Gastrocnemius medialis (tissue), 4 donors: ENCODE measurements at regions not wholly inside any gene's neighbourhood (a gene's known extent, or its start where the extent isn't known, plus 50 kb on each side); places are given as distances from the start of the nearest gene placed in this dataset.

Source experiments
- ATAC-seq, 2 donors: fragments of 150-250 bp; one replicate each; pipeline ENCODE4 v1.9.1; 2016
- DNase-seq, 2 donors: peaks; one replicate each; pipeline ENCODE4 v3.0.0-alpha.2; 2019
- H3K27ac ChIP-seq, 4 donors: fragments of 200-600 bp; sonication (generic); 1 replicate in 1 of 4; 2 replicates in 3 of 4; pipeline ENCODE4 v1.5.1; 2016 to 2018; ENCODE audit warnings: mild to moderate bottlenecking in 2 of 4, moderate library complexity in 1 of 4
- H3K27me3 ChIP-seq, 3 donors: fragments of 200-600 bp; sonication (generic) in 2 of 3; 1 replicate in 1 of 3; 2 replicates in 2 of 3; pipeline versions ENCODE4 v1.5.1 to v1.6.0; 2016 to 2019; ENCODE audit warnings: mild to moderate bottlenecking in 1 of 3, moderate library complexity in 1 of 3
- H3K36me3 ChIP-seq, 2 donors: fragments of 200-600 bp; sonication (generic) in 1 of 2; one replicate each; pipeline ENCODE4 v1.5.1; 2017 to 2018
- H3K4me1 ChIP-seq, 2 donors: fragments of 200-600 bp; sonication (generic) in 1 of 2; one replicate each; pipeline ENCODE4 v1.5.1; 2016 to 2017; ENCODE audit warnings: mild to moderate bottlenecking in 2 of 2
- H3K4me3 ChIP-seq, 4 donors: fragments of 200-600 bp; sonication (generic) in 3 of 4; 1 replicate in 1 of 4; 2 replicates in 3 of 4; pipeline ENCODE4 v1.5.1; 2016 to 2019; ENCODE audit warnings: mild to moderate bottlenecking in 2 of 4
- H3K9me3 ChIP-seq, 3 donors: fragments of 200-600 bp; sonication (generic) in 2 of 3; 1 replicate in 1 of 3; 2 replicates in 2 of 3; pipeline ENCODE4 v1.5.1; 2016 to 2019
- POLR2A ChIP-seq, 2 donors: fragments of 450-650 bp; IDR thresholded peaks; one replicate each; pipeline ENCODE4 v1.6.1; 2017; ENCODE audit warnings: antibody characterized with exemption in 2 of 2, mild to moderate bottlenecking in 2 of 2, moderate library complexity in 2 of 2
- in situ Hi-C, 4 donors: fragments of 200-750 bp; cut with MboI; loops; one replicate each; pipeline versions ENCODE4 v1.15.0 to v1.8.0; 2017; ENCODE audit warnings: low sequenced_read_pairs in 4 of 4
- intact Hi-C: fragments of 100-400 bp; cut with DNase I; formaldehyde crosslinking; loops from one replicate; pipeline ENCODE4 v1.15.1; 2023; ENCODE audit warnings: low total_unique reads
- TF ChIP-seq, protein P1 (sequence below), 5 experiments: fragments of 450-650 bp in 3 of 5; fragments of 200-600 bp in 2 of 5; sonication (generic) in 2 of 5; IDR thresholded peaks in 4 of 5; conservative IDR thresholded peaks in 1 of 5; 1 replicate in 4 of 5; 2 replicates in 1 of 5; pipeline ENCODE4 v1.5.1; 2016 to 2019; ENCODE audit warnings: antibody characterized with exemption in 5 of 5, mild to moderate bottlenecking in 3 of 5, moderate library complexity in 3 of 5

DNA sequence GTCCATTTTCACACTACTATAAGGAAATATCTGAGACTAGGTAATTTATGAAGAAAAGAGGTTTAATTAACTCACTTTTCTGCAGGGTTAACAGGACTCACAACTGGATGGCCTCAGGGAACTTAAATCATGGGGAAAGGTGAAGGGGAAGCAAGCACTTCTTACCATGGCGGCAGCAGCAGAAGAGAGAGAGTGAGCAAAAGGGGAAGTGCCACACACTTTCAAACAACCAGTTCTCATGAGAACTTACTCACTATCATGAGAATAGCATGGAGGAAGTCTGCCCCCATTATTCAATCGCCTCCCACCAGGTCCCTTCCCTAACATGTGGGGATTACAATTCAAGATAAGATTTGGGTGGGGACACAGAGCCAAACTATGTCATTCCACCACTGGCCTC, 55.1 kb upstream of the NETO1 start:
- Histone ChIP-seq H3K4me1 (no peaks in the 10 kb centered on the region), H3K27me3 (no peaks in the 10 kb centered on the region), H3K9me3 (no peaks in the 10 kb centered on the region), H3K27ac (no peak overlapping the region), H3K4me3 (no peak overlapping the region), H3K36me3 (no peaks in the 10 kb centered on the region)
- intact Hi-C loops (no loop called here), in situ Hi-C loops (no loop called here)
- DNase-seq (no peak), ATAC-seq (no peak)
- TF ChIP-seq POLR2A (IDR thresholded peaks at IDR 0.05) = no peak
- TF ChIP-seq, protein P1, sequence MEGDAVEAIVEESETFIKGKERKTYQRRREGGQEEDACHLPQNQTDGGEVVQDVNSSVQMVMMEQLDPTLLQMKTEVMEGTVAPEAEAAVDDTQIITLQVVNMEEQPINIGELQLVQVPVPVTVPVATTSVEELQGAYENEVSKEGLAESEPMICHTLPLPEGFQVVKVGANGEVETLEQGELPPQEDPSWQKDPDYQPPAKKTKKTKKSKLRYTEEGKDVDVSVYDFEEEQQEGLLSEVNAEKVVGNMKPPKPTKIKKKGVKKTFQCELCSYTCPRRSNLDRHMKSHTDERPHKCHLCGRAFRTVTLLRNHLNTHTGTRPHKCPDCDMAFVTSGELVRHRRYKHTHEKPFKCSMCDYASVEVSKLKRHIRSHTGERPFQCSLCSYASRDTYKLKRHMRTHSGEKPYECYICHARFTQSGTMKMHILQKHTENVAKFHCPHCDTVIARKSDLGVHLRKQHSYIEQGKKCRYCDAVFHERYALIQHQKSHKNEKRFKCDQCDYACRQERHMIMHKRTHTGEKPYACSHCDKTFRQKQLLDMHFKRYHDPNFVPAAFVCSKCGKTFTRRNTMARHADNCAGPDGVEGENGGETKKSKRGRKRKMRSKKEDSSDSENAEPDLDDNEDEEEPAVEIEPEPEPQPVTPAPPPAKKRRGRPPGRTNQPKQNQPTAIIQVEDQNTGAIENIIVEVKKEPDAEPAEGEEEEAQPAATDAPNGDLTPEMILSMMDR (IDR thresholded peaks at IDR 0.05 in 4 of 5, conservative IDR thresholded peaks at IDR 0.05 in 1 of 5) = no peak
